ENCODE measurements at regions not wholly inside any gene's neighbourhood (a gene's known extent, or its start where the extent isn't known, plus 50 kb on each side); places are given as distances from the start of the nearest gene placed in this dataset.

- Mint-ChIP-seq H3K27ac (no peak overlapping the region), H3K4me3 (no peak overlapping the region), H3K36me3 (ENCODE audit: low read depth) (no peaks in the 10 kb centered on the region), H3K4me1 (ENCODE audit: low read depth) (no peaks in the 10 kb centered on the region), H3K27me3 (peaks cover 47% of the 10 kb centered on the region), H3K9me3 (no peaks in the 10 kb centered on the region)
- DNase-seq = no peak
Measured at GRCh38 chrX:14476205-14476604, 53.1 kb upstream of the GLRA2 start.

DNA sequence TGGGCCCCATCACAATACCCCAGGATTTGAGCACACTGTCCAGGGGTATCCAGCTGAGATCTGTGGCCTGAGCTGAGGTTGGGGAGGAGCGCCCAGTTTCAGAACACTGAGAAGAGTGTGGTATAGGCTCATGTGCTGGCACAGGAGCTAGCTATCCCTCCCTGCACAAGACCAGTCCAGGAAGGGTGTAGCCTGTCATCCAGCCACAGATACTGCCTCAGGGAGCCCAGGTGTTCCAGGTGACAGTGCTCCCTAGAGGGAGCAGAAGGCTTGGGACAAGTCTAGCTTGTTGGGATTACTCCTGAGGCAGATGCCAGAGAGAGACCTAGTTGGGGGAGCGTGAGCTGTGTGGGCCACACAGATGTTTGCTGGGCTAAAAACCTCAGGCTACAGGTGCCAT is 79.6 kb upstream of the GLRA2 start:
- DNase-seq = no peak
- Mint-ChIP-seq H3K4me3 (no peak overlapping the region), H3K4me1 (ENCODE audit: low read depth) (no peaks in the 10 kb centered on the region), H3K27ac (no peak overlapping the region), H3K36me3 (ENCODE audit: low read depth) (no peaks in the 10 kb centered on the region), H3K27me3 (peaks cover 18% of the 10 kb centered on the region), H3K9me3 (no peaks in the 10 kb centered on the region)

DNA sequence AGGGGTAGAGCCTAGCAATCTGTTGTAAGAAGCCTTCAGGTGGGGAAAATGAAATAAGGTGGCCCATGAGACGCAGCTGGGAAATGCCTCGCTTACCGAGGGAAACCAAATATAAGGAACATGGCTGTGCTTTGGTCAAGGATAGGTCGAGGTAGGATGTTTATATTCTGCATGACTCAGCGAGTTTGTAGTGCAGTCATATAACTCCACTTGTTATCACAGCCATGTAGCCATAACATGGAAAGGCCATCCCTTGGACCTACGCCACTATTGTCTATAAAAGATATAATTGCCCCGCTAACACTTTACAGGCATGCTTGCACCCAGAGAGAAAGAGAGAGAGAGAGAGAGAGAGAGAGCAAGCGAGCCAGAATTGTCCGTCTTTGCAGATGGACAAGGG is 80.9 kb upstream of the GLRA2 start:
- Mint-ChIP-seq H3K4me3 (no peak overlapping the region), H3K9me3 (no peaks in the 10 kb centered on the region), H3K27ac (no peak overlapping the region), H3K4me1 (ENCODE audit: low read depth) (no peaks in the 10 kb centered on the region), H3K27me3 (peaks cover 24% of the 10 kb centered on the region), H3K36me3 (ENCODE audit: low read depth) (no peaks in the 10 kb centered on the region)
- DNase-seq = no peak

GRCh38 chrX:14440106-14440505 is 89.2 kb upstream of the GLRA2 start:
- H3K27ac Mint-ChIP-seq = no peak overlapping the region
- no peak overlapping the region for H3K4me3 Mint-ChIP-seq
- no peaks in the 10 kb centered on the region for H3K36me3 Mint-ChIP-seq (ENCODE audit: low read depth)
- peaks cover 44% of the 10 kb centered on the region for H3K27me3 Mint-ChIP-seq
- H3K9me3 Mint-ChIP-seq = no peaks in the 10 kb centered on the region
- no peak for DNase-seq
- no peaks in the 10 kb centered on the region for H3K4me1 Mint-ChIP-seq (ENCODE audit: low read depth)

- no peaks in the 10 kb centered on the region for H3K36me3 Mint-ChIP-seq (ENCODE audit: low read depth)
- no peak overlapping the region for H3K27ac Mint-ChIP-seq
- H3K4me3 Mint-ChIP-seq = no peak overlapping the region
- H3K9me3 Mint-ChIP-seq = no peaks in the 10 kb centered on the region
- peaks cover 34% of the 10 kb centered on the region for H3K27me3 Mint-ChIP-seq
- no peak for DNase-seq
- no peaks in the 10 kb centered on the region for H3K4me1 Mint-ChIP-seq (ENCODE audit: low read depth)
Measured at GRCh38 chrX:14427614-14428013, 101.7 kb upstream of the GLRA2 start.

- Mint-ChIP-seq H3K27me3 (peaks cover 10% of the 10 kb centered on the region), H3K9me3 (no peaks in the 10 kb centered on the region), H3K4me1 (ENCODE audit: low read depth) (no peaks in the 10 kb centered on the region), H3K27ac (no peak overlapping the region), H3K36me3 (ENCODE audit: low read depth) (no peaks in the 10 kb centered on the region), H3K4me3 (no peak overlapping the region)
- DNase-seq = no peak
Measured at GRCh38 chrX:14420841-14421240, 108.5 kb upstream of the GLRA2 start.

DNA sequence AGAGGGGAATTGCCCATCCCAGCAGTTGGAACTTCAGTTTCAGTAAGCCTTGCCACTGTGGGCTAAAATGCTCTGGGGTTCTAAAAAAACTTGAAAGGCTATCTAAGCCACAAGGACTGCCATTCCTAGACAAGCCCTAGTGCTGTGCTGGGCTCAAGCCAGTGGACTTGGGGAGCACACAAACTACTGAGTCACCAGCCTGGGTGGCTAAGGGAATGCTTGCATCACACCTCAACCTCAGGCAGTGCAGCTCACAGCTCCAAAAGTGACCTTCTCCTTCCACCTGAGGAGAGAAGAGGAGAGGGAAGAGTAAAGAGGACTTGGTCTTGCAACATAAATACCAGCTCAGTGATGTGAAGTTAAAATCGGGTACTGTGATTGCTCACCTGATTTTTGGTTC is 116.7 kb upstream of the GLRA2 start:
- H3K27me3 Mint-ChIP-seq = peaks cover 14% of the 10 kb centered on the region
- H3K4me3 Mint-ChIP-seq = no peak overlapping the region
- no peak for DNase-seq
- H3K36me3 Mint-ChIP-seq (ENCODE audit: low read depth) = no peaks in the 10 kb centered on the region
- no peak overlapping the region for H3K27ac Mint-ChIP-seq
- H3K9me3 Mint-ChIP-seq = no peaks in the 10 kb centered on the region
- H3K4me1 Mint-ChIP-seq (ENCODE audit: low read depth) = no peaks in the 10 kb centered on the region

- no peaks in the 10 kb centered on the region for H3K4me1 Mint-ChIP-seq (ENCODE audit: low read depth)
- no peak overlapping the region for H3K4me3 Mint-ChIP-seq
- H3K36me3 Mint-ChIP-seq (ENCODE audit: low read depth) = no peaks in the 10 kb centered on the region
- H3K9me3 Mint-ChIP-seq = no peaks in the 10 kb centered on the region
- peaks cover 14% of the 10 kb centered on the region for H3K27me3 Mint-ChIP-seq
- no peak overlapping the region for H3K27ac Mint-ChIP-seq
- DNase-seq = no peak
Measured at GRCh38 chrX:14411326-14411725, 118.0 kb upstream of the GLRA2 start.

DNA sequence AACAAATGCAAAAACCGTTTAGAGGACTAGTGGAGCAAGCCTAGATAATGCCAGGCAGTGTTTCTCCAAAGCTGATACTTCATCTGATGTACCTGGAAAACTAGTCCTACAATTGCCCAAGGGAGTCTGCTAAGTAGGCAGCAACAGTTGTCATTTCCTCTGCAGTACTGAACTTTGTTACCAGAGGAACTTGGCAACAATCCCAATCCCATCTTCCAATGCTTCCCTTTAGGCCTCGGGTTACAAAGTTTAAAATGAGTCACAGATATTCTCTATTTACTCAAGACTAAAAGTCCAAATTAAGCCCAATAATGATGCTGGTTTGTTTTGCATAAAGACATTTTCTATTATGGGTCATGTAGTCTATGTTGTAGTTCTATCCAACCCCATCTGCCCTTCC is 120.0 kb upstream of the GLRA2 start:
- H3K9me3 Mint-ChIP-seq = no peaks in the 10 kb centered on the region
- no peak overlapping the region for H3K4me3 Mint-ChIP-seq
- H3K4me1 Mint-ChIP-seq (ENCODE audit: low read depth) = no peaks in the 10 kb centered on the region
- no peaks in the 10 kb centered on the region for H3K36me3 Mint-ChIP-seq (ENCODE audit: low read depth)
- no peak for DNase-seq
- no peak overlapping the region for H3K27ac Mint-ChIP-seq
- peaks cover 11% of the 10 kb centered on the region for H3K27me3 Mint-ChIP-seq

DNA sequence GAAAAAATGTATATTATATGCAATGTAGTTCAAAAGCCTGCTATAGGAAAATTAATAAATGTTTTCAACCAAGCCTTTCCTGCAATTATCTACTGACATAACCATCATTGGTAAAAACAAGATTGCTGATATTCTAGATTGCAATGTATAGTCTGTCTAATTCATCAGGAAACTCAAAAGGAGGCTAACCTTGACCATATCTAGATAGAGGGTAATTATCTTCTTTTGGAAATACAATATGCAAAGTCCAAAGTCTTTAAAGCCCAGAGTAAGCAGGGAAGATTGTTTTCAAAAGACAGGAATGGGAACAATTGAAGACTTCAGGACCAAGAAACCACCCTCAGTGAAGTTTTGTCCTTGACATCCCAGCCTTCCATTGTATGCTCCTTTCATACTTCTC is 123.1 kb upstream of the GLRA2 start:
- Mint-ChIP-seq H3K9me3 (no peaks in the 10 kb centered on the region), H3K4me3 (no peak overlapping the region), H3K36me3 (ENCODE audit: low read depth) (no peaks in the 10 kb centered on the region), H3K4me1 (ENCODE audit: low read depth) (no peaks in the 10 kb centered on the region), H3K27me3 (peaks cover 8% of the 10 kb centered on the region), H3K27ac (no peak overlapping the region)
- no peak for DNase-seq

DNA sequence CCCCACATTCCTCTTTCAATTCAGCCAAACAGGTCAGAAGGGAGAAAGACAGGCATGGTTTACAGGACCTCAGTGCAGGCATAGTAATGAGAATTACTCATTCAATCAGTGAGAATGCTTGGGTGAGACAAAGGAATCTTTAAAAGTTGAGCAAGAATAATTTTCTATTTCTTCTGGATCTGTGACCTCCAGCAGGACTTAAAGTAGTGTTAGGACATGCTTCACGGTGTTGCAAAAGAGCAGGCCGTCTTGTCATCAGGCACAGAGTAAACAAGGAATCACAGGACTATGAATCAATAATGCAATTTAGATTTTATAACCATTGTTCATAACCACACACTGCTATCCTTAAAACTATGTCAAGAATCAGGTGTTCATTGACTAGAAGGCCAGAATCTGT is 130.6 kb upstream of the GLRA2 start:
- peaks cover 4% of the 10 kb centered on the region for H3K9me3 Mint-ChIP-seq
- no peaks in the 10 kb centered on the region for H3K36me3 Mint-ChIP-seq (ENCODE audit: low read depth)
- DNase-seq = no peak
- H3K4me1 Mint-ChIP-seq (ENCODE audit: low read depth) = no peaks in the 10 kb centered on the region
- no peaks in the 10 kb centered on the region for H3K27me3 Mint-ChIP-seq
- no peak overlapping the region for H3K27ac Mint-ChIP-seq
- no peak overlapping the region for H3K4me3 Mint-ChIP-seq

- peaks cover 37% of the 10 kb centered on the region for H3K27me3 Mint-ChIP-seq
- DNase-seq = no peak
- H3K4me3 Mint-ChIP-seq = no peak overlapping the region
- H3K27ac Mint-ChIP-seq = no peak overlapping the region
- H3K36me3 Mint-ChIP-seq (ENCODE audit: low read depth) = no peaks in the 10 kb centered on the region
- H3K4me1 Mint-ChIP-seq (ENCODE audit: low read depth) = no peaks in the 10 kb centered on the region
- peaks cover 6% of the 10 kb centered on the region for H3K9me3 Mint-ChIP-seq
Measured at GRCh38 chrX:14389682-14390081, 139.7 kb upstream of the GLRA2 start.

- no peak for DNase-seq
- no peak overlapping the region for H3K4me3 Mint-ChIP-seq
- peaks cover 37% of the 10 kb centered on the region for H3K27me3 Mint-ChIP-seq
- H3K36me3 Mint-ChIP-seq (ENCODE audit: low read depth) = no peaks in the 10 kb centered on the region
- H3K27ac Mint-ChIP-seq = no peak overlapping the region
- H3K9me3 Mint-ChIP-seq = no peaks in the 10 kb centered on the region
- H3K4me1 Mint-ChIP-seq (ENCODE audit: low read depth) = no peaks in the 10 kb centered on the region
Measured at GRCh38 chrX:14386981-14387380, 142.4 kb upstream of the GLRA2 start.

- H3K4me1 Mint-ChIP-seq (ENCODE audit: low read depth) = no peaks in the 10 kb centered on the region
- peaks cover 5% of the 10 kb centered on the region for H3K27me3 Mint-ChIP-seq
- no peaks in the 10 kb centered on the region for H3K9me3 Mint-ChIP-seq
- no peak for DNase-seq
- H3K4me3 Mint-ChIP-seq = no peak overlapping the region
- no peak overlapping the region for H3K27ac Mint-ChIP-seq
- no peaks in the 10 kb centered on the region for H3K36me3 Mint-ChIP-seq (ENCODE audit: low read depth)
Measured at GRCh38 chrX:14380044-14380443, 149.3 kb upstream of the GLRA2 start.

GRCh38 chrX:14377427-14377826 is 151.9 kb upstream of the GLRA2 start:
- DNase-seq = no peak
- no peak overlapping the region for H3K27ac Mint-ChIP-seq
- H3K36me3 Mint-ChIP-seq (ENCODE audit: low read depth) = no peaks in the 10 kb centered on the region
- H3K27me3 Mint-ChIP-seq = peaks cover 3% of the 10 kb centered on the region
- H3K4me3 Mint-ChIP-seq = no peak overlapping the region
- no peaks in the 10 kb centered on the region for H3K9me3 Mint-ChIP-seq
- H3K4me1 Mint-ChIP-seq (ENCODE audit: low read depth) = no peaks in the 10 kb centered on the region

- no peaks in the 10 kb centered on the region for H3K36me3 Mint-ChIP-seq (ENCODE audit: low read depth)
- H3K27me3 Mint-ChIP-seq = peaks cover 37% of the 10 kb centered on the region
- no peak for DNase-seq
- no peak overlapping the region for H3K4me3 Mint-ChIP-seq
- H3K9me3 Mint-ChIP-seq = no peaks in the 10 kb centered on the region
- no peak overlapping the region for H3K27ac Mint-ChIP-seq
- H3K4me1 Mint-ChIP-seq (ENCODE audit: low read depth) = no peaks in the 10 kb centered on the region
Measured at GRCh38 chrX:14363728-14364127, 165.6 kb upstream of the GLRA2 start.
